GM21423 (cell line): ENCODE measurements at regions not wholly inside any gene's neighbourhood (a gene's known extent, or its start where the extent isn't known, plus 50 kb on each side); places are given as distances from the start of the nearest gene placed in this dataset.
"Not testable (repeated sequence)": the region's sequence is repeated elsewhere in the genome, so short reads cannot be mapped to it uniquely, and the experiment has no call there.

ENCODE experiments used
- ATAC-seq: cut with Tn5 transposase; IDR thresholded peaks from one replicate; pipeline ENCODE4 v1.9.1; 2021; ENCODE audit warnings: mild to moderate bottlenecking, moderate library complexity; ENCODE audit not compliant: unreplicated experiment

DNA sequence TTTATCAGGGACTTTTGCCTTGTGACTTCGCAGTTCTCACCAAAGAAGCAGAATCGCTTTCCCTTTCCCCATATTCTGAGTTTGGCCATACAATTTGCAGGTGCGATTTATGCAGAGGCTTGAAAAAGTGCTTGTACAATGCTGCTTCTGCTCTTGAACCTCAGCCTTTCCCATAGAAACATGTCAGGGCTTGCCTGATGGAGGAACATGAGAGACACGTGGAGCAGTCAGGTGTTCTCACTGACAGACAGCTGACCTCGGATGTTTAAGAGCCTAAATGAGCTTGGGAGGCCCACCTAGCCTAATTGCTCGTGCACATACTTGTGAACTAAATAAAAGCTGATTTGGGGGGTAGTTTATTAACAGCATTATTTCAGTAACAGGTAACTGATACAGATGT, 290.0 kb downstream of the S1PR1 start:
- ATAC-seq = no peak

DNA sequence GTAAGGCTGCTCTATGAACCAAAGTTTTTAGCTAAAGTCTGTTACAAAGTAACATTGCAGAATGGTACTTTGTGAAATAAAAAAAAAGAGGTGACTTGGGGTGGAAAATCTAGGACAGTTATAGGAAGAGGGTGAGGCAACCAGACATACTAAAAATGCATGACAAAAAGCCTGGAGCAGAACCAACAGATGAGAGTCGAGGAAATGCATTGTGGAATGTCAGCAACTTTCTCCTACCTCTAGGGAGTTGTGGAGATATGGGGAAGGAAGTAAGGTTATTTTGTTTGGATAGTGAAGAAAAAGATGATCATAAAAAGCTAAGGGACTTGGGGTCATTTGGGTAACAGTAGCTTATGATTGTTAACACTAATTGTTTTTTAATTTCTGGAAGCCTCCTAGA, 295.6 kb downstream of the S1PR1 start:
- ATAC-seq = no peak

DNA sequence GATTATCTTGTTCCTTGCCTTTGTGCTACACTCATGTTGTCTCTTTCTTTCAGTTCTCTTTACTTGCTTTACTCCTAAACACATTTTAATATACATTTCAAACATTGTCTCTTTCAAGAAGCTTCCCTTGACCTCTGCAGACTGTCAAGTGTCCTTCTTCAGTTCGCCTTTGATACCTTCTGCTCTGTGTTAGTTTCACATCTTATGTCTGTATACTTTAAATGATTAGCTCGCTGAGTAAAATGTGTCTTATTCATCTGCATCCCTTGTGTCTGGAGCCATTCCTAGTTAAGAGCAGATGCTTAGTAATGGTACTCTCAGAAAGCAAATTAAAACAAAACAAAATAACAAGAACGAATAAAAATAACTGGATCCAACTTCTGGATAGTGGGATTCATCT, 303.3 kb downstream of the S1PR1 start:
- no peak for ATAC-seq

DNA sequence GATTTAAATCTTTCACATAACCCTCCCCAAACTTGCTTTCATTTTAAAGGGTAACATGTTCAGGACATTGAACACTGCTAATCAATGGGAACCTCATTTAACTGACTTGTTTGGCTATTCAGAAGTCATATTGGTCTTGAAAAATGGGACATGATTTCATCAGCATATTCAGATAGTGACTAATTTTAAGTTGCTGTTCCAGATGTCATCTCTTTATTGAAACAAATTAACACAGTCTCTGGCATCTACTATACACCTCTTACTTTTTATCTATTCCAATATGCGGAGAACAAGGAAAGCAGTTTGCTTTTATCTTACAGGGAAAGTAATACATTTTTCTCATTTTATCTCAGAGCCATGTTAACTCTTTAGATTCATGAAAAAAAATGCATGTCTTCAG, 310.1 kb downstream of the S1PR1 start:
- no peak for ATAC-seq

DNA sequence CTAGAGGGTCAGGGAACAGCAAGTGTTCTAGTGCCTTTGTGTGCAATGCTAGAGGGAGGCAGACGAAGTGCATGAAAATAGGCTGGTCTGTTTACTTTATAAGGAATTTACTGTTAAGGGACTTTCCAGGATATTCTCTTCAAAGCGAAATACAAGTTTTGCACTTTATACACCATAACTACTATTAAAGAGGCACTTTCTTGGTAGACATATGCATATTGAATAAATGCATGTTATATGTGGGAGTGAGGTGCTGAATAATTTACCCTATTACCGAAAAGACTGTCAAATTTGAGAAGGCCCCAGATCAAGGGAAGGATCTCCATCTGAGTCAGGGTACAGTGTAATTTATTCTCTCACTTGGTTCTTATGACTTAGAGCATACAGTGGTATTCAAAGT, 310.5 kb downstream of the S1PR1 start:
- no peak for ATAC-seq

DNA sequence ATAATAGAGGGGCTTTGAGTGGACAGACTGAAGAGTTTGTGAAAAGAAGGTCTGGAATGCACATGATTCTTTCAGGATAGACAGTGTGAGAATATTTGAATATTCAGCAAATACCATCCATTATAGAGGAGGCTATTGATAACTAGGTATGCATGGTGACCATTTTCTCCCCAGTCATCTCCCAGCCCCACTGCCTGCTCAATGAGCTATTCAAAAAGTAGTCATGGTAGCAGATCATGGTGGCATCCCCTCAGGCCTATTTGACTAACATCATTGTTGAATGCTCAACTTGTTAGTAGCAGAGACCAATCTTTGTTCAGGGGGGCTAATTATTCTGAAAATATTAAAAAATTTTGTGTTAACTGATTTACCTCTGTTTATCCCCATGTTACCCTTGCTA, 311.6 kb downstream of the S1PR1 start:
- ATAC-seq = no peak

DNA sequence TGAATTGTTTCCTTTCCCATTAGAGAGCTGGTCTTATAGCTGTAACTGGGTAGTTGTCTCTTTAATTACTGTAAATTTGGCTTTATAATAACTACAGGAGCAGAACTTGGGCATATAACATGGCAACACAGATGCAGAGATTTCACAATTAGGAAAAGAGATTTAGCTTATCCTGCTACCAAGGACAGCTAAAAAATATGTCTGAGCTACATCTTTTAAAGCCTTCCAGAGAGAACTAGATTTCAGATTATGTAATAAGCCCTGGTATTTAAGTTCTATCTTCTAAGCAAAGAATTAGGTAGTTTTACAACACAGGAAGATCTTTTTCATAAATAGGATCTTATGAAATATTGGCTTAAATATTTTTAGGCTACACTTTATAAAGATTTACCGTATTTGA, 313.8 kb downstream of the S1PR1 start:
- ATAC-seq = no peak

DNA sequence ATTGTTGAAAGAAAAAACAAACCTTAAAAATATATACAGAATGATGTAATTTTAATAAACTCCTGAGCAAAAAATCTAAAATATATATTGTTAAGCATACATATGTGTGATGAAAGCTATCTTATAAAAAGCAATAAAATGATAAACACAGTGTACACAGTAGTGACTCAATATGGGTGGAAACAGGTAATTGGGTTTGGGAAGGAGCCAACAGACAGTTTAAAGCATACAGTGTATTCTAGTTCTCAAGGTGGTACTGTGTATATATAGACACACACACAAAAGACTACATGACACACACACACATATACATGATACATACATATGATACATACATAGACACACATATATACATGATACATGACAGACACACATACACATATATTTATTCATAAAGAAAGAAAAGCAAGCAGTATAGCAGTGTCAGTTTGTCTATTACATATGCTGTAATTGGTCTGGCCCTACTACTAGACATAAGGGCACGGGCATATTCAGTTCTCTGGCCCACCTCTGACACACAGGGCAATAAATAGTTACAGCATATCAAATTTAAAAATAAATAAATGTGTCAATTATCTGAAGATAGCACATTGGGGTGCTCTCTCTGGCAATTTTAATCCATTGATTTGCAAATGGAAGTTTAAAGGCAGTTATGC, 330.2 kb downstream of the S1PR1 start:
- no peak for ATAC-seq

DNA sequence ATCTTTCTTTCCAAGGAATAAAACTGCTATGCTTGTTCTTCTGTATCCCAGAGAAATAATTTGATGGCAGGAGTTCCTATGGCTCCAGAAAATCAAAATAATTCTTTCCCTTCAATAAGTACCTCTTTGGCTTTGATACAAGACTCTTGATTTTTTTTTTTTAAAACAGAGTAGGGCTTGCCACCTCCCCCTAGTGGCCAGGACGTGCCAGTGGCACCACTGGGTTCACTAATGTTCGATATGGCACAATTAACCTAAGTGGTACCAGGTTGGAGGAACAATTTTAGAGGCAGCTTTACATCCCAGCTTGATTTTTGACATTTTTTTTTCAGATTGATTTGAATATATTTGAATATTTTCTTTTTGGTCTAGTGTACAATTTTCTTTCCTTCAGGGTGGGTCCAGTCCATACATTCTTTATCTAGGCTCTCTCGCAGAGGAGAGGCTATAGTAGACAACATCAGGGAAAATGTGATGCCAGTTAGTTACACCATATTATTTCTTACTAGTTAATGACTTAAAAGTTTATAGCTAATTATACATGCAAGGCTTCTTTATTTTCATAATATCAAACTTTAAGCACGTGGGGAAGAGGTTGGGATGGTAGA, 330.9 kb downstream of the S1PR1 start:
- ATAC-seq = peak; percentile 96

DNA sequence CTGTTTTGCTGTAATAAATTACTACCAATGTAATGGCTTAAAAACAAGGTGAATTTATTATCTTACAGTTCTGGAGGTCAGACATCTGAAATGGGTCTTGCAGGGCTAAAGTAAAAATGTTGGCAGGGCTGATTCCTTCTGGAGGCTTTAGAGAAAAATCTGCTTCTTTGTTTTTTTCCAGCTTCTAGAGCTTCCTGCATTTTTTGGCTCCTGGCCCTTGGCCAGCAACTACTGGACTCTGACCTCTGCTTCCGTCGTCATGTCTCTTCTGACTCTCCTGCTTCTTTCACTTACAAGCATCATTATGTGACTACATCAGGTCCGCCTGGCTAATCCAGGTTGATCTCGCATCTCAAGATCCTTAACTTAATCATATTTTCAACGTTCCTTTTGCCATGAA, 350.9 kb downstream of the S1PR1 start:
- ATAC-seq = no peak

DNA sequence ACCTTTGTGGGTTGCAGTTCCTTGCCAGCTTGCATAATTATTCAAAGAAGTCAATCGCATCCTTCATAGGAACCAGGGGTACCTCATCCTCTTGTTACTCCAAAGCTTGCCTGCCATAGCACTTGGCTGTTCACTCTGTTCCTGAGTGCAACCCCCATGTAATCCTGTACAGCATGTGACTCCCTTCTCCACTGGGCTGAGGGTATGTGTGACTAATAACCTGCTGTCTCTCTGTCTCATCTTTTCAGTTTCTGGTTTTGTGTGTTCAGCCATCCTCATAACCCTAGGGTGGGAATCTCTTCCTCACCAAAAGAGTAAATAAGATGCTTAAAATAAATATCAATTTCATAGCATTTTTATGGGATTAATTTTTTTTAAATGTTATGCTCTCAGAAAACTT, 351.9 kb downstream of the S1PR1 start:
- no peak for ATAC-seq

DNA sequence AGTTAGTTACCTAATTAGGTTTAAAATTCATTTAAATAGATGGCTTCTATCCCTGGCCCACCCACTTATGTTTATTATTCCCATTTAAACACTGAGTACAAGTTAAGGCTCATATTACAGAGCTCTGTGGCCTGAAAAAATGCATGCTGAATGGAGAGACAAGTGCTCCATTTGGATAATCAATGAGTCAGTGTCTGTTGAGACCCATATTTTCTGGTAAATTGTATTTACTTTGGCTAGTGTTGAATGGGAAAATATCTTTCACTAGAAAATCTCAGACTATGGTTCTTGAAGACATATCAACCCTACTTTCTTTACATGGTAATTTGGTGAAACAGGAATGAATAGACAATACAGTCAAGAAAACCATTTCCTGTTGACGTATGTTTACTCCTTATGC, 356.0 kb downstream of the S1PR1 start:
- ATAC-seq = no peak

DNA sequence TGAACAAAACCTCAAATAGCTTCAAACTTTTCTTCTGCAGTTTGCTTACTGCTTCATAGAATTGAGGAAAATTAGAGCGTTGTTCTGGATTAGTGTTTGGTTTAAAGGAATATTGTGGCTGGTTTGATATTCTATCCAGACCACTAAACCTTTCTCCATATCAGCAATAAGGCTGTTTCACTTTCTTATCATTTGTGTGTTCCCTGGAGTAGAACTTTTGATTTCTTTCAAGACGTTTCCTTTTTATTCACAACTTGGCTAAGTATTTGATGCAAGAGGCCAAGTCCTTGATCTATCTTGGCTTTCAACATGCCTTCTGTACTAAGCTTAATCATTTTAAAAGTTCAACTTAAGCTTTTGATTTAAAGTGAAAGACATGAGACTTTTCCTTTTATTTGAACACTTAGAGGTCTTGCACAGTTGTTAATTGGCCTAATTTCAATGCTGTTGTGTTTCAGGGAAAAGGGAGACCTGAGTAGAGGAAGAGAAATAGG, 359.1 kb downstream of the S1PR1 start:
- no peak for ATAC-seq

DNA sequence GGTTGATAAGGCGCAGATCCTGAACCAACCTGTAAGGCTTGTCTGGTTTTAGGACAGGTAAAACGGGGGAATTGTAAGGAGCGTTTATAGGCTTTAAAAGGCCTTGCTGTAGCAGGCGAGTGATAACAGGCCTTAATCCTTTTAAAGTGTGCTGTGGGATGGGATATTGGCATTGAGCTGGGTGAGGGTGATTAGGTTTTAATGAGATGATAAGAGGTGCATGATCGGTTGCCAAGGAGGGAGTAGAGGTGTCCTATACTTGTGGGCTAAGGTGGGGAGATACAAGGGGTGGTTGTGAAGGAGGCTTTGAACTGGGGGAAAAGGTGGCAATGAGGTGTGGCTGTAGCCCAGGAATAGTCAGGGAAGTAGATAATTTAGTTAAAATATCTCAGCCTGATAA, 363.8 kb downstream of the S1PR1 start:
- ATAC-seq = not testable (repeated sequence)

DNA sequence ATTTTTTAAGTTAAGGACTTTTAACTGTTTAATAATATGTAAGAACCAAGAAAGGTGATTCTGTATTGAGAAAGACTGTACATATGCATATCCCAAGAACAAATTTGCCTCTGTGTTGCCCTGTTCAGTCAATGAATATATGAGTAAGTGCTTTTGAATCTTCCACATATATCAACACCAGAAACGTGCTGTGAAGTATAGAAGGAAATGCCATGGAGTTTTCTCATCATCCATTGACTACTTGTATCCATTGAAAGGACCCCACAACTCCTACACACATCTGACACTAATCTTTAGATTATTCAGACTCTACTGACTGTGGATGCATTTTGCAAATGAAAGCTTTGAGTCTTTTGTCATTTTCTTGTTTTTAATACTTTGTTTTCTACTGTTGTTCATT, 366.9 kb downstream of the S1PR1 start:
- no peak for ATAC-seq

DNA sequence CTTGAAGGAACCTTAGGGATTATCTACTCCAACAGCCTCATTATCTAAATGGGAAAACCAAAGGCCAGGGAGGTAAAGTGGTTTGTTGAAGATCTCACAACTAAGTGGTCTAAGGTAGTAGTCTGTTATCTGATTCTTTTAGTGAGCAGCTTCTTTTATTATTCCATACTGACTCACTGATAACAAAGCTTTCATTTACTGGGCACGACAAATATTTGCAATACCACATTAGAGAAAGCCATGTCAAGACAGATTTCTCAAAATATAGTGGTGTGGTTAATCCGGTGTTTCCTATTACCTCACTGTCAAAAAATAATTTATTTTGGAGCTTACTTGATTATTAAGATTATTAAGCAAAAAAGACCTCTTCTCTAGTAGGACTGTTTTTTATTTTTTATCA, 369.1 kb downstream of the S1PR1 start:
- ATAC-seq = no peak

DNA sequence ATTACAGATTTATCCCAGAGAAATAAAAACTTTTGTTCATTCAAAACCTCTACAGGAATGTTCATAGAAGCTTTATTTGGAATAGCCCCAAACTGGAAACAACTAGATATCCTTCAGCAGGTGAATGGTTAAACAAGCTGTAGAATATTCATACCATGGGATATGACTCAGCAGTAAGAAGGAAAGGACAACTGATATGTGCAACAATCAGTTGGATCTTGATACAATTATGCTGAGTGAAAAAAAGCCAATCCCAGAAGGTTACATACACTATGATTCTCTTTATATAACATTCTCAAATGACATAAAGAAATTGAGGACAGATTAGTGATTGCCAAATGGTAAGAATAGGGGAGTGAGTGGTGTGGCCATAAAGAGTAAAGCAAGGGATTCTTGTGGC, 376.7 kb downstream of the S1PR1 start:
- ATAC-seq = no peak

DNA sequence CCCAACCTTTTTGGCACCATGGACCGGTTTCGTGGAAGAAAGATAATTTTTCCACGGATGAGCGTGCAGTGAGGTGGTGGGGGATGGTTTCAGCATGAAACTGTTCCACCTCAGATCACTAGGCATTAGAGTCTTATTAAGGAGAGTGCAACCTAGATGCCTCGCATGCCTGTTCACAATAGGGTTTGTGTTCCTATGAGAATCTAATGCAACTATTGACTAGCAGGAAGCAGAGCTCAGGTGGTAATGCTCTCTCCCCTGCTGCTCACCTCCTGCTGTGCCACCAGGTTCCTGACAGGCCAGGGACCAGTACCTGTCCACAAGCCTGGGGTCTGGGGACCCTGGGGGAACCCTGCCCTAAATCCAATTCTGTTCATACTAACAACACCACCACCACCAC, 377.8 kb downstream of the OLFM3 start:
- no peak for ATAC-seq

DNA sequence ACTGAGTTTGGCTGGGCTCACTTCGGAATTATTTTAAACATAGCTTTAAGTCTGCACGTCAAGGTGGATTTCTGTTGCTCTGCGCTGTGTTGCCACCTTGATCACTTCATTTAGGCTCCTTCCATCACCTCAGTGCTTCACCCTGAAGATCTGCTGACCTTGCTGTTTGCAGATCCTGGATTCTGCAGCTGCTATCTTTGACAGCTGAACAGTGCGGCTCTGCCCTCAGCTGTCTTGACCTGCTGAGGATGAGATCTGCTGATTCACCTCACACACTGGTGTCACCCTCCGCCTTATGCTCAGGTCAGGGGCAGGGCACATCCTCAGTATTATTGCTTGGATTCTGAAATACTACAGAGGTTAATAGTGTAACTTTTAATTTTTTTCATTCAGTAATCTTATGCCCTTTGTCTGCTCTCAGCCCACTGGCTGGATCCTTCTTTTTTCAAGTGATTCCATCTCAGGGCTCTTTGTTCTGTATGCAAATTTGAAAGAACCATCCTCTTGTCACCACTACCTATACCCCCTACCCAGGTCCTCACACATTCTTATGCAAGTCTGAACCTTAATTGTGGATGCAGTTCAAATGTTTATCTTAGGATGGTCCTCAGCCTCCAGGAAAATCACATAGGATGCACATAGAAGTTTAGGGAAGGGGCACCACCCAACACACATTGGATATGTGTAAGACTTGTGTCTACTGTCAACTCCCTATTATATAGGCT, 364.0 kb downstream of the OLFM3 start:
- ATAC-seq = no peak

DNA sequence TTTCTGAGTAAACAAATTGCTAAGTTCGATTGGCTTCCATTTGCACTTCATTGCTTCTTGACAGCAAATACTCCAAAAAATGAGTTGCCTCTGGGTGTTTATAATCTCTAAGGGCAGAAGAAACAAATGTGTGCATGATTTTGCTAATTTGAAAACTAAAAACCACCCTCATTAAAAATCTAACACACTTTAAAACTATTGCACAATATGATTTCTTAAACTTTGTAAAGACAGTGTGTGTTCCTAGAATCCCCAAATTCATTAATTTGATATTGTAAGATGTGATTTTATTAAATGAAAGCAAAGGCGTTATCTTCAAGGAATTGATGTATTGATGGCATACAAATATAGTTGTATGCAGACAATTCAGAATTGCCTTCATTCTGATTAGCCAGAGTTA, 350.9 kb downstream of the OLFM3 start:
- ATAC-seq = no peak

DNA sequence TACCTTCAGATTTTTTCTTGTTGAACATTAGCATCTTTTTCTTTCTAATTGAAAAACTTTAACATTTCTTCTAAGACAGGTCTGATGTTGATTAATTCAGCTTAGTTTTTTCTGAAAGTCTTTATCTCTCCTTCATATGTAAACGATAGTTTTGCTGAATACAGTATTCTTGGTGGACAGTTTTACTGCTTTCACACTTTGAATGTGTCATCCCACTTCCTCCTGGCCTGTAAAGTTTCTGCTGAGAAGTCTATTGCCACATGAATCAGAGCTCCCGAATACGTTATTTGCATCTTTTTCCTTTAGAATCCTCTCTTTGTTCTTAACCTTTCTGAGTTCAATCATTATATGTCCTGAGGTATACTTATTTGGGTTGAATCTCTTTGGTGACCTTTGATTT, 344.2 kb downstream of the OLFM3 start:
- ATAC-seq = no peak

DNA sequence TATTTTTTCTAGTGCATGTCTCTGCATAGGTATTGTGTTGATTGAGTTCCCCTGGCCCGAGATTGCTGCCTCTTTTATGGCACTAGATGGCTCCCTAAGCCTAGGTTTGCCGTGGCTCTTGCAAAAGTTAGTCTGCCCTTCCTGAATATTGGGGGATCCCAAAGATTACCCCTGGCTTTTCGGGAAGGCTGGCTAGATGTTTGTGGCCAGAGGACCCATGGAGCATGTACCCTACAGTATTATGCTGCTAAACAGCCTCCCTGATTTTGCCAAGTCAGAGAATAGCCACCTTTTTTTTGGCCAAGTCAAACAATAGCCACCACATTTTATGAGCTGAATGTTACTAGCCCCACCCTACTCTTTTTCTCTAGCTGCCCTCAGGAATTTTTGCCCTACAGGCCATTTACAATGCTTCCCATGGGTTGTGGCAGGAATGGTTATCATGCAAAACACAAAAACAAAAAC, 343.2 kb downstream of the OLFM3 start:
- no peak for ATAC-seq
